Epithelial cell of esophagus (primary cell): ENCODE measurements at regions not wholly inside any gene's neighbourhood (a gene's known extent, or its start where the extent isn't known, plus 50 kb on each side); places are given as distances from the start of the nearest gene placed in this dataset.

Experiments
- DNase-seq: peaks from one replicate; pipeline ENCODE4 v3.0.0; 2010; ENCODE audit warnings: low read depth
- H3K4me3 ChIP-seq: 2 replicates; pipeline ENCODE4 v1.5.1; 2011; ENCODE audit warnings: mild to moderate bottlenecking, low read length, control low read depth
- CTCF ChIP-seq: IDR thresholded peaks from 2 replicates; pipeline ENCODE4 v1.5.1; 2011; ENCODE audit warnings: low read depth, mild to moderate bottlenecking, low read length, control low read depth, inconsistent platforms; ENCODE audit not compliant: insufficient read depth; ENCODE audit errors: missing control alignments

DNA sequence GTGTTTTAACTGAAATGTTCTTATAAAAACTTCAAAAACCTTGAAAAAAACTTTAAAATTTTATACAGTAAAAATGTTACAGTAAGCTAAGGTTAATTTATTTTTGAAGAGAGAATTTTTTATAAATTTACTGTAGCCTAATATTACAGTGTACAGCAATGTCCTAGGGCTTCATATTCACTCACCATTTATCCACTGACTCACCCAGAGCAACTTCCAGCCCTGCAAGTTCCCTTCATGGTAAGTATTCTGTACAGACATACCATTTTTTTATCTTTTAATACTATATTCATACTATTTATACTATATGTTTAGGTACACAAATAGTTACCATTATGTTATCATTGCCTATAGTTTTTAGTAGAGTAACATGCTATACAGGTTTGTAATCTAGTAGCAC lies 396.7 kb upstream of the MMADHC start:
- no peak for TF ChIP-seq CTCF
- no peak overlapping the region for H3K4me3 ChIP-seq
- DNase-seq: peak; percentile 58

DNA sequence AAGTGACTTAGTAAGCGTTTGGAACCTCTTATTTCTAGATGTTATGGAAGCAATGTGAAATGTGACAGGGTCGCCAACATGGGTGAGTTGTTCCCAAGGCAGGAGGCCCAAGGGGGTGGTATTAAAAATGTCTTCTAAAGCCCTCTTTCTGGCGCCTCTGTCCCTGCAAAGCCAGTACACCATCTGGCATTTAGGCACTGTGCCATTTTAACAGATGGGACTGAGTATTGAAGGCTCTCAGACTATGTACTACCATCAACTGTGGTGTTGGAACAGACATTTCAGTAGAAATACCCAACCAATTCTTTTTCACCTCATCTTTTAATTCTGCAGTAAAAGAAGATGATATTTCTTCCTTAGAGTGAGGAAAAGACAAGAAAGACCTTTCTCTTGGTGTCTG lies 384.5 kb upstream of the MMADHC start:
- no peak for TF ChIP-seq CTCF
- no peak for DNase-seq
- no peak overlapping the region for H3K4me3 ChIP-seq

DNA sequence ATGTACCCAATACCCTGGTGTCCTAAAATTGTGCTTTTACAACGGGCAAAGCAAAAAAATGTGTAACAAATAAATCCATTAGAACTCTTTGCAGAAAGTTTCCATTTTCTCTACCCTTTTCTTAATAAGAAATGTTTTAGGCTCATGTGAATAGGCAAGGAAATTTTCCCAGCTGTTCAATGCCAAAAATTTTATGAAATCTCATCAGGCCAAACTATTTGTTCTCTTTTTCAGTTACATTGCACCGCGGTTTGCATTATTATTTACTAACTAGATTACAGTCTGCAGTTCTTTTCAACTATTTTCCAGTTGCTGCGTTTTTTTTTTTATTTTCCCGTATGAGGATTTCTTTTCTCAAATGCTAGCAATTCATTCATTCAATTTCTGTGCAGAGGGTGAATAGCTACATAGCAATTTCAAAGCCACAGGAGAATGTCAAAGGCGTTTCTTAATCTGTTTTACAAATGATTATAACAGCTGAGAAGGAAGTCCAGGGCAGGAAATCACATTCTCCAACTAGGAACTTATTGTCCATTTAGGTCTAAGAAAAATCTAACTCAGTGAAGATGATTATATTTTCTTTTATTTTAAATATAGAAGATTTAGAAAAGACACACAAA lies 367.5 kb upstream of the MMADHC start:
- no peak for DNase-seq
- no peak for TF ChIP-seq CTCF
- no peak overlapping the region for H3K4me3 ChIP-seq

DNA sequence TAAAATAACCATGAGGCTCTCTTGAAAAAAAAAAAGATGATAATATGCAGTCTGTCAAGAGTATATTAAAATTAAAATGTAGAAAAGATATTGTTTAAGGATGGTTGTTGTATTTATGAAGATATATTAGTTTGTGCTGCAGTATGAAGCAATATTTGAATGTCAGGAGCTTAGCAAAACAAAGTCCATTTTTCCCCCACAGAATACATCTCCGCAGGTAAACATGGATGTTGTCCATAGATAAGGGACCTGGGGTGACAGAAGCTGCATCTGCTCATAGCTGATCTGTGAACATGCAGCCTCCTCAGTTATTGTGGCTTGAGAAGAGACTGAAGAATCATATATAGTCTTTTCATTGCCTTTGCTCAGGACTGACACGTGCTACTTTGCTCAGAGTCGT lies 366.1 kb upstream of the MMADHC start:
- TF ChIP-seq CTCF: no peak
- H3K4me3 ChIP-seq: no peak overlapping the region
- no peak for DNase-seq

- H3K4me3 ChIP-seq: no peak overlapping the region
- no peak for DNase-seq
- TF ChIP-seq CTCF: no peak
Observed at GRCh38 chr2:149931486-149931885, 343.9 kb upstream of the MMADHC start.

GRCh38 chr2:149928011-149928410 lies 340.4 kb upstream of the MMADHC start:
- no peak for TF ChIP-seq CTCF

DNA sequence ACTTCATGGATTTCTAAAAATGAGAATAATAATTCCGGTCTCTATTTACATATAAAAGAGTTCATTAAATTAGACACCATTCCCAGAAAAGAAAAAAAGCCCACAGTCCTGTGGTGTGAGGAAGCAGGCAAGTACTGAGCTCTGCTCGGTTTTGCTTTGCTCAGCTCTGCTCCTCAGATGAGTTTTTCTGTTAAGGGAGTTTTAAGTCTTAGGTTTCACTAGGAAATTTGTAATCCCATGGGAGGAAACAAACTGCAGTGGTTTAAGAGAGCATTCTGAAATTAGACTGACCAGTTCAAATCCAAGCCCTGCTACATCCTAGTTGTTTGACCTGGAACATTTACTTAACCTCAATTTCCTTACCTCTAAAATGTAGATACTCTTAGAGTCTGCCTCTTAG lies 338.6 kb upstream of the MMADHC start:
- no peak overlapping the region for H3K4me3 ChIP-seq
- DNase-seq: no peak
- no peak for TF ChIP-seq CTCF

More at GRCh38 chr2:149928011-149928410, 340.4 kb upstream of the MMADHC start:
- no peak overlapping the region for H3K4me3 ChIP-seq
- no peak for DNase-seq
